Smooth muscle cell (in vitro differentiated cells): ENCODE measurements at regions not wholly inside any gene's neighbourhood (a gene's known extent, or its start where the extent isn't known, plus 50 kb on each side); places are given as distances from the start of the nearest gene placed in this dataset.

ENCODE experiments used
- DNase-seq: peaks from one replicate; lab custom pipeline; 2025; ENCODE audit not compliant: unreplicated experiment; lab: John Stamatoyannopoulos, UW
- H2AFZ ChIP-seq: fragments of 200-600 bp; sonication (generic); 2 replicates; pipeline ENCODE4 v1.6.0; 2016; ENCODE audit warnings: antibody characterized with exemption, low read depth, mild to moderate bottlenecking
- H3F3A ChIP-seq: fragments of 200-600 bp; sonication (generic); 2 replicates; pipeline ENCODE4 v1.6.0; 2017; ENCODE audit warnings: antibody characterized with exemption, low read depth
- H3K27ac ChIP-seq: fragments of 200-600 bp; sonication (generic); 2 replicates; pipeline ENCODE4 v1.5.1; 2016; ENCODE audit warnings: low read depth, mild to moderate bottlenecking
- H3K27me3 ChIP-seq: fragments of 200-600 bp; sonication (generic); 2 replicates; pipeline ENCODE4 v1.6.1; 2016; ENCODE audit warnings: low read depth, mild to moderate bottlenecking
- H3K36me3 ChIP-seq: fragments of 200-600 bp; sonication (generic); 2 replicates; pipeline ENCODE4 v1.5.1; 2016; ENCODE audit warnings: low read depth
- H3K4me1 ChIP-seq: fragments of 200-600 bp; sonication (generic); 2 replicates; pipeline ENCODE4 v1.5.1; 2016; ENCODE audit warnings: low read depth
- H3K4me2 ChIP-seq: fragments of 200-600 bp; sonication (generic); 2 replicates; pipeline ENCODE4 v1.6.0; 2016; ENCODE audit warnings: mild to moderate bottlenecking
- H3K4me3 ChIP-seq: fragments of 200-600 bp; sonication (generic); 2 replicates; pipeline ENCODE4 v1.5.1; 2016; ENCODE audit warnings: mild to moderate bottlenecking
- H3K79me2 ChIP-seq: fragments of 200-600 bp; sonication (generic); 2 replicates; pipeline ENCODE4 v1.6.0; 2016; ENCODE audit warnings: low read depth, mild to moderate bottlenecking
- H3K9ac ChIP-seq: fragments of 200-600 bp; sonication (generic); 2 replicates; pipeline ENCODE4 v1.6.0; 2016; ENCODE audit warnings: low read depth
- H3K9me3 ChIP-seq: fragments of 200-600 bp; sonication (generic); replicated peaks from 2 replicates; pipeline ENCODE4 v1.5.1; 2016; ENCODE audit warnings: low read depth
- H4K20me1 ChIP-seq: fragments of 200-600 bp; sonication (generic); 2 replicates; pipeline ENCODE4 v1.6.0; 2016; ENCODE audit warnings: low read depth
- CTCF ChIP-seq: fragments of 200-600 bp; sonication (generic); IDR thresholded peaks from 2 replicates; pipeline ENCODE4 v1.5.1; 2017; ENCODE audit warnings: borderline replicate concordance, mild to moderate bottlenecking, antibody characterized with exemption; ENCODE audit not compliant: insufficient read depth, poor library complexity, severe bottlenecking
- WGBS: methylation state at CpG from one replicate; pipeline ENCODE4 v1.1.7; 2016; ENCODE audit warnings: low lambda C conversion rate; 5-methylcytosine and 5-hydroxymethylcytosine counted together

- Histone ChIP-seq H3K4me1 (no peaks in the 10 kb centered on the region), H4K20me1 (no peaks in the 10 kb centered on the region), H3K79me2 (no peaks in the 10 kb centered on the region), H3K27ac (no peak overlapping the region), H3K4me2 (no peak overlapping the region), H3K9ac (no peak overlapping the region), H3K4me3 (no peak overlapping the region), H3K9me3 (no peaks in the 10 kb centered on the region), H2AFZ (no peak overlapping the region), H3F3A (no peaks in the 10 kb centered on the region), H3K27me3 (peaks cover 4% of the 10 kb centered on the region), H3K36me3 (no peaks in the 10 kb centered on the region)
- DNase-seq, result no peak
- TF ChIP-seq CTCF, result no peak
- WGBS, result 68% methylated on average over 7 of the region's 7 CpGs
Measured at GRCh38 chr16:26598998-26599784, 467.5 kb upstream of the C16orf82 start.

DNA sequence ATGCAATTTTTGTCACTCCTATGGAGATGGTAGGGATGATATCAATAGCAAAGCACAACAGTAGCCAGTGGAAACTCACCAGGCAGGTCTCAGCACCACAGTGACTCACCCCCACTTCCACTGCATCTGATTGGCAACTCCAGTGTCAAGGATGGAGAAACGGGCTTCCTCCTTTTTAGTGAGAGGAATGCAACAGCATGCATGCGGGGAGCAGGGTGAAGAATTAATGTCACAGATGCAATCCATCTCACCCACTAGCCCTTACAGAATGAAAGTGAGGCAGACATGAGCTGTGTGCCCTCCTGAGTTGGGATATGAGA lies 467.0 kb upstream of the C16orf82 start:
- Histone ChIP-seq H3K4me3 (no peak overlapping the region), H3K9ac (no peak overlapping the region), H4K20me1 (no peaks in the 10 kb centered on the region), H3K27ac (no peak overlapping the region), H3F3A (no peaks in the 10 kb centered on the region), H3K4me1 (no peaks in the 10 kb centered on the region), H3K79me2 (no peaks in the 10 kb centered on the region), H3K9me3 (no peaks in the 10 kb centered on the region), H3K4me2 (no peak overlapping the region), H3K36me3 (no peaks in the 10 kb centered on the region), H3K27me3 (peaks cover 4% of the 10 kb centered on the region), H2AFZ (no peak overlapping the region)
- WGBS, result 48% methylated on average over 2 of the region's 2 CpGs
- TF ChIP-seq CTCF, result no peak
- no peak for DNase-seq

DNA sequence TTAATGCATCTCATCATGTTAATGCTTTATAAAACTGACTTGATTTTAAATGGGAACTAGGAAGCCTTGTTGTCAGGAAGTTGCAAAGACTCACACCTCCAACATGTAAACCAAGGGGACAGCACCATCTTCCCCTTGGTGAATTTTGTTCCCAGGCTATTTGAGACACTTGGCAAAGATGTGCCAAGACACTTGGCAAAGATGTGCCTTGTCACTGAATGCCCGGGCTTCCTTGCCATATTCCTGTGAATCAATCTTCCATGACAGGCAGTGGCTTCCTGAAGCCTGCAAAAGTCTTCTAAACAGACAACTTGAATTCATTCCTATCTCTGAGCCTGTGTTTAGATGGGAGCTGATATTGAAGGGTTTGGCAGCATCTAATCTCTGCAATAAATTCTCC lies 465.4 kb upstream of the C16orf82 start:
- no peaks in the 10 kb centered on the region for H3K4me1 ChIP-seq
- H3K9me3 ChIP-seq, result no peaks in the 10 kb centered on the region
- H3K4me3 ChIP-seq, result no peak overlapping the region
- TF ChIP-seq CTCF, result no peak
- H3K79me2 ChIP-seq, result no peaks in the 10 kb centered on the region
- no peak for DNase-seq
- WGBS, result 48% methylated on average over 1 of the region's 1 CpG
- H3K36me3 ChIP-seq, result no peaks in the 10 kb centered on the region
- H2AFZ ChIP-seq, result no peak overlapping the region
- H4K20me1 ChIP-seq, result no peaks in the 10 kb centered on the region
- peaks cover 4% of the 10 kb centered on the region for H3K27me3 ChIP-seq
- no peak overlapping the region for H3K4me2 ChIP-seq
- no peaks in the 10 kb centered on the region for H3F3A ChIP-seq
- no peak overlapping the region for H3K9ac ChIP-seq
- no peak overlapping the region for H3K27ac ChIP-seq
